T-helper 9 cell (primary cell): ENCODE measurements at regions not wholly inside any gene's neighbourhood (a gene's known extent, or its start where the extent isn't known, plus 50 kb on each side); places are given as distances from the start of the nearest gene placed in this dataset.
"Not testable (repeated sequence)": the region's sequence is repeated elsewhere in the genome, so short reads cannot be mapped to it uniquely, and the experiment has no call there.

Experiments
- DNase-seq: peaks from one replicate; pipeline ENCODE4 v3.0.0-alpha.2; 2020

- DNase-seq: no peak
These were observed 160.2 kb downstream of the PMAIP1 start for GRCh38 chr18:60060026-60060425.

GRCh38 chr18:60059216-60059615 lies 159.4 kb downstream of the PMAIP1 start:
- DNase-seq: no peak

GRCh38 chr18:60053747-60054304 lies 154.0 kb downstream of the PMAIP1 start:
- no peak for DNase-seq

GRCh38 chr18:60050821-60051220 lies 151.0 kb downstream of the PMAIP1 start:
- DNase-seq: no peak

GRCh38 chr18:60049172-60049571 lies 149.4 kb downstream of the PMAIP1 start:
- DNase-seq: no peak

- DNase-seq: no peak
These were observed 147.8 kb downstream of the PMAIP1 start for GRCh38 chr18:60047556-60047955.

- DNase-seq: no peak
These were observed 144.7 kb downstream of the PMAIP1 start for GRCh38 chr18:60044290-60045006.

- DNase-seq: no peak
These were observed 141.2 kb downstream of the PMAIP1 start for GRCh38 chr18:60040971-60041370.

GRCh38 chr18:60038731-60039130 lies 138.9 kb downstream of the PMAIP1 start:
- no peak for DNase-seq

GRCh38 chr18:60027397-60027796 lies 127.6 kb downstream of the PMAIP1 start:
- DNase-seq: no peak

- DNase-seq: no peak
These were observed 125.1 kb downstream of the PMAIP1 start for GRCh38 chr18:60024857-60025256.

GRCh38 chr18:60024345-60024744 lies 124.5 kb downstream of the PMAIP1 start:
- no peak for DNase-seq

GRCh38 chr18:60022671-60023276 lies 123.0 kb downstream of the PMAIP1 start:
- no peak for DNase-seq

GRCh38 chr18:60021556-60021955 lies 121.8 kb downstream of the PMAIP1 start:
- DNase-seq: no peak

- DNase-seq: no peak
These were observed 120.5 kb downstream of the PMAIP1 start for GRCh38 chr18:60020107-60020925.

GRCh38 chr18:60019463-60019840 lies 119.7 kb downstream of the PMAIP1 start:
- no peak for DNase-seq

GRCh38 chr18:60018618-60019462 lies 119.0 kb downstream of the PMAIP1 start:
- DNase-seq: no peak

GRCh38 chr18:60018134-60018533 lies 118.3 kb downstream of the PMAIP1 start:
- not testable (repeated sequence) for DNase-seq

- no peak for DNase-seq
These were observed 117.6 kb downstream of the PMAIP1 start for GRCh38 chr18:60017371-60017770.

- not testable (repeated sequence) for DNase-seq
These were observed 116.0 kb downstream of the PMAIP1 start for GRCh38 chr18:60015826-60016225.

GRCh38 chr18:60013148-60013547 lies 113.4 kb downstream of the PMAIP1 start:
- not testable (repeated sequence) for DNase-seq

- DNase-seq: no peak
These were observed 111.2 kb downstream of the PMAIP1 start for GRCh38 chr18:60010984-60011383.
